GM21717 (cell line): ENCODE measurements at regions not wholly inside any gene's neighbourhood (a gene's known extent, or its start where the extent isn't known, plus 50 kb on each side); places are given as distances from the start of the nearest gene placed in this dataset.
A peak's percentile ranks its signal among the peaks of the same experiment; 100 is the strongest.

Source experiments
- ATAC-seq: cut with Tn5 transposase; IDR thresholded peaks from one replicate; pipeline ENCODE4 v1.9.1; 2021; ENCODE audit warnings: mild to moderate bottlenecking, moderate library complexity; ENCODE audit not compliant: unreplicated experiment

GRCh38 chr2:161090411-161090810 is 69.8 kb upstream of the TANK start:
- ATAC-seq: no peak

- no peak for ATAC-seq
Measured at GRCh38 chr2:161095314-161095713, 64.9 kb upstream of the TANK start.

- no peak for ATAC-seq
Measured at GRCh38 chr2:161096336-161096735, 63.9 kb upstream of the TANK start.

- ATAC-seq: no peak
Measured at GRCh38 chr2:161097157-161097556, 63.1 kb upstream of the TANK start.

GRCh38 chr2:161100211-161100895 is 59.9 kb upstream of the TANK start:
- no peak for ATAC-seq

GRCh38 chr2:161101406-161101805 is 58.8 kb upstream of the TANK start:
- ATAC-seq: no peak

GRCh38 chr2:161102770-161103450 is 57.3 kb upstream of the TANK start:
- ATAC-seq: no peak

- no peak for ATAC-seq
Measured at GRCh38 chr2:161103451-161103831, 56.8 kb upstream of the TANK start.

- ATAC-seq: peak; percentile 95
Measured at GRCh38 chr2:161104054-161104553, 56.1 kb upstream of the TANK start.

- no peak for ATAC-seq
Measured at GRCh38 chr2:161107265-161107664, 53.0 kb upstream of the TANK start.
